Upper lobe of left lung (tissue), 4 donors: ENCODE measurements at regions not wholly inside any gene's neighbourhood (a gene's known extent, or its start where the extent isn't known, plus 50 kb on each side); places are given as distances from the start of the nearest gene placed in this dataset.

Experiments
- CTCF ChIP-seq, 6 experiments: fragments of 450-650 bp in 4 of 6; fragments of 200-600 bp in 2 of 6; sonication (generic) in 2 of 6; IDR thresholded peaks; one replicate each; pipeline ENCODE4 v1.5.1; 2016 to 2019; ENCODE audit warnings: antibody characterized with exemption in 6 of 6
- POLR2AphosphoS5 ChIP-seq, 2 donors: sonication (generic); formaldehyde crosslinking; IDR thresholded peaks; one replicate each; pipeline ENCODE4 v1.5.1; 2017; ENCODE audit warnings: antibody characterized with exemption in 2 of 2

GRCh38 chr22:49446145-49446758 is 381.4 kb downstream of the BRD1 start:
- TF ChIP-seq POLR2AphosphoS5 (IDR thresholded peaks at IDR 0.05), result no peak
- no peak for TF ChIP-seq CTCF (IDR thresholded peaks at IDR 0.05)
